ENCODE measurements at regions not wholly inside any gene's neighbourhood (a gene's known extent, or its start where the extent isn't known, plus 50 kb on each side); places are given as distances from the start of the nearest gene placed in this dataset.
A peak's percentile ranks its signal among the peaks of the same experiment; 100 is the strongest.

DNA sequence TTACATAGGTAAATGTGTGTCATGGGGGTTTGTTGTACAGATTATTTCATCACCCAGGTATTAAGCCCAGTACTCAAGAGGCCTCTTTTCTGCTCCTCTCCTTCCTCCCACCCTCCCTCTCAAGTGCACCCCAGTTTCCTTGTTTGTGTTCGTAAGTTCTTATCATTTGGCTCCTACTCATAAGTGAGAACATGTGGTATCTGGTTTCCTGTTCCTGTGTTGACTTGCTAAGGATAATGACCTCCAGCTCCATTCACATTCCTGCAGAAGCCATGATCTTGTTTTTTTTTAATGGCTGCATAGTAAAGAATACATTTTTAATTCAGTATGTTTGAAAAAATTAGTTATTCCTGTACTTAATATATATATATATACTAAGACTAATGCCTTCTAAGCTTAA is 107.7 kb downstream of the CLDN17 start:
- TF ChIP-seq, protein P1, sequence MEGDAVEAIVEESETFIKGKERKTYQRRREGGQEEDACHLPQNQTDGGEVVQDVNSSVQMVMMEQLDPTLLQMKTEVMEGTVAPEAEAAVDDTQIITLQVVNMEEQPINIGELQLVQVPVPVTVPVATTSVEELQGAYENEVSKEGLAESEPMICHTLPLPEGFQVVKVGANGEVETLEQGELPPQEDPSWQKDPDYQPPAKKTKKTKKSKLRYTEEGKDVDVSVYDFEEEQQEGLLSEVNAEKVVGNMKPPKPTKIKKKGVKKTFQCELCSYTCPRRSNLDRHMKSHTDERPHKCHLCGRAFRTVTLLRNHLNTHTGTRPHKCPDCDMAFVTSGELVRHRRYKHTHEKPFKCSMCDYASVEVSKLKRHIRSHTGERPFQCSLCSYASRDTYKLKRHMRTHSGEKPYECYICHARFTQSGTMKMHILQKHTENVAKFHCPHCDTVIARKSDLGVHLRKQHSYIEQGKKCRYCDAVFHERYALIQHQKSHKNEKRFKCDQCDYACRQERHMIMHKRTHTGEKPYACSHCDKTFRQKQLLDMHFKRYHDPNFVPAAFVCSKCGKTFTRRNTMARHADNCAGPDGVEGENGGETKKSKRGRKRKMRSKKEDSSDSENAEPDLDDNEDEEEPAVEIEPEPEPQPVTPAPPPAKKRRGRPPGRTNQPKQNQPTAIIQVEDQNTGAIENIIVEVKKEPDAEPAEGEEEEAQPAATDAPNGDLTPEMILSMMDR (IDR thresholded peaks at IDR 0.05; ENCODE audit: low read depth, low read length, missing control alignments): no peak
- no peak for DNase-seq (ENCODE audit: extremely low read depth, low read depth)
- no peak overlapping the region for H3K4me3 ChIP-seq (replicated peaks; ENCODE audit: low read depth, low read length)

DNA sequence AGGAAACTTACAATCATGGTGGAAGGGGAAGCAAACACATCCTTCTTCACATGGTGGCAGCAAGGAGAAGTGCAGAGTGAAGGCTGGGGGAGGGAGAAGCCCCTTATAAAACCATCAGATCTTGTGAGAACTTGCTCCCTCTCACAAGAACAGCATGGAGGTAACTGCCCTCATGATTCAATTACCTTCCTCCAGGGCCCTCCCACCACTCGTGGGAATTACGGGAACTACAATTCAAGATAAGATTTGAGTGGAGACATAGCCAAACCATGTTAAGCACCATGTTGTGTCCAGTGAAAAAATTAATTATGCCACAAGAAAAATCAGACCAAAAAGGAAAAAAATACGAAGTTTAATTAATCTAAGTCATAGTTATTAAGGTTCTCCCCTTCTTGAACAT is 109.5 kb downstream of the CLDN17 start:
- H3K4me3 ChIP-seq (replicated peaks; ENCODE audit: low read depth, low read length): no peak overlapping the region
- TF ChIP-seq, protein P1 (IDR thresholded peaks at IDR 0.05; ENCODE audit: low read depth, low read length, missing control alignments): no peak
- DNase-seq (ENCODE audit: extremely low read depth, low read depth): no peak

DNA sequence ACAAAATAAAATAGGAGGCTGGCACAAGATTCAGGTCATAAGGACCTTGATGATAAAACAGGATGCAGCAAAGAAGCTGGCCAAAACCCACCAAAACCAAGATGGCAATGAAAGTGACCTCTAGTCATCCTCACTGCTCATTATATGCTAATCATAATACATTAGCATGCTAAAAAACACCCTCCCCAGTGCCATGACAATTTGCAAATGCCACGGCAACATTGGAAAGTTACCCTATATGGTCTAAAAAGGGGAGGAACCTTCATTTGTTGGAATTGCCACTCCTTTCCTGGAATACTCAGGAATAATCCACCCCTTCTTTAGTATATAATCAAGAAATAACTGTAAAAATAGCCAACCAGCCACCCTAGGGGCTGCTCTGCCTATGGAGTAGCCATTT is 108.8 kb upstream of the GRIK1 start:
- no peak for DNase-seq (ENCODE audit: extremely low read depth, low read depth)
- TF ChIP-seq, protein P1 (IDR thresholded peaks at IDR 0.05; ENCODE audit: low read depth, low read length, missing control alignments): no peak
- no peak overlapping the region for H3K4me3 ChIP-seq (replicated peaks; ENCODE audit: low read depth, low read length)

DNA sequence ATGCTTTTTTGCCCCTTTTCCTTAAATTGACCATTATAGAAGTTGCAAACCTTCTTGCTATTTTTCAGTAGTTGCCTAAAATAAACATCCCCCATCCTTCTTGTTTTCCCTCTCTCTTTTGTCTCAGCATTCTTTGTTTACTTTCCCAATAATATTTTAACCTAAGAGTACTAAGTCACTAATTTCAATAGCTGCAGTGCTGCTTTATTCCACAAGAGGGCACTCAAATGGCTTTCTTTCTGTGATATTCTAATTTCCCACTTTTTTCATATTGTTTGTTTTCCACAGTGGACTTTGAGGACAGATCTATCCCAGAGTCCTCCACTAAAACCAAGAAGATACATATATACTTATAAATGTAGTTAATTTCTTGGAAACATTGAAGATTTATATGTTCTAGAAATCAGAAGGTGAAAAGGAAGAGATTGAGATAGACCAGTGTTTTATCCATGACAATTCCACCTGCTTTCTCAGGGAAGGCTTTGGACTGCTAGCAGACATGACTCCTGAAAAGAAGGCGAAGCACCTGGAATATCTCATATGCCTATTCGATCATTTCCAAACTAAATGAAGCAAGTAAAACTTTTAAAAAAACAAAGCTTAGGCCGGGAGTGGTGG is 104.8 kb upstream of the GRIK1 start:
- TF ChIP-seq, protein P1 (IDR thresholded peaks at IDR 0.05; ENCODE audit: low read depth, low read length, missing control alignments): peak; percentile 67
- peak; percentile 5 for DNase-seq (ENCODE audit: extremely low read depth, low read depth)
- H3K4me3 ChIP-seq (replicated peaks; ENCODE audit: low read depth, low read length): no peak overlapping the region

DNA sequence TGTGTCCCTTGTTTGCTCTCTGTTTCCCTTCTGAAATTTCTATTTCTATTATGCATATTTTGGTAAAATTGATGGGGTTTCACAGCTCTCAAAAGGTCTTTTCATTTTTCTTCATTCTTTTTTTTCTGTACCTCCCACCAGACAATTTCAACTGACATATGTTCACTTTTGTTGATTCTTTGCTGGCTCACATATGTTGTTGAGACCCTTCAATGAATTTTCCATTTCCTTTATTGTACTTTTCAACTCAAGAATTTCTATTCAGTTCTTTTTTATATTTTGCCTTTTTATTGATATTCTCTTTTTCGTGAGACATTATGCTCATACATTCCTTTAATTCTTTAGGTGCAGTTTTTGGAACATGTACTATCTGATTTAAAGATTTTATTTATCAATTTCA is 102.6 kb upstream of the GRIK1 start:
- H3K4me3 ChIP-seq (replicated peaks; ENCODE audit: low read depth, low read length): no peak overlapping the region
- TF ChIP-seq, protein P1 (IDR thresholded peaks at IDR 0.05; ENCODE audit: low read depth, low read length, missing control alignments): no peak
- DNase-seq (ENCODE audit: extremely low read depth, low read depth): no peak

DNA sequence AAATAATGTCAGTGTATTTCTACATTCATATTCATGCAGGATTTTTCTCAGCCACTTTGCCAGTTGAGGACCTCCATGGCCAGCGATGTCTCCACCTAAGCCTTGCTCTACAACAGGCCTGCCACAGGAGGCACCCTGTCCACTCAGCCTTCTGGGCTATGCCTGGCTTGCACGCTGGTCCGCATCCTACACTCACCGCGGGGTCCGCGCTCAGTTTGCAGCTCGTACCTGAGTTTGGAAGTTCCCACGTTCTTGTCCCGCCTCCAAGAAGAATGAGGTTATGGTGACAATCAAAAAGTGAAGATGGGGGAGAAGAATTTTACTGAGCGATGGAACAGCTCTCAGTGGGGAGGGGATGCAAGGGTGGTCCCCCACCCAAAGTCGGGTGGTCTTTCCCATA is 93.6 kb upstream of the GRIK1 start:
- no peak for DNase-seq (ENCODE audit: extremely low read depth, low read depth)
- TF ChIP-seq, protein P1 (IDR thresholded peaks at IDR 0.05; ENCODE audit: low read depth, low read length, missing control alignments): no peak
- no peak overlapping the region for H3K4me3 ChIP-seq (replicated peaks; ENCODE audit: low read depth, low read length)

DNA sequence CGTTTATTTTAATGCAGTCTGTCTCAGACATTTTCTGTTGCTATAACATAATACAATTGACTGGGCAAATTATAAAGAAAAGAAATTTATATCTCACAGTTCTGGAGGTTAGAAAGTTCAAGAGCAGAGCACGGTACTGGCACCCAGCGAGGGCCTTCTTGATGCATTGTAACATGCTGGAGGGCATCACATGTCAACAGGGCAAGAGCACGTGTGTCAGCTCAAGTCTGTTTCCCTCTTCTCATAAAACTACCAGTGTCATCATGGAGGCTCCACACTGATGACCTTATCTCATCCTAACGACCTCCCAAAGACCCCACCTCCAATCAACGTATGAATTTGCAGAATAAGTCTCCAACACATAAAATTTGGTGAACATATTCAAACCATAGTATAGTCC is 90.6 kb upstream of the GRIK1 start:
- DNase-seq (ENCODE audit: extremely low read depth, low read depth): no peak
- TF ChIP-seq, protein P1 (IDR thresholded peaks at IDR 0.05; ENCODE audit: low read depth, low read length, missing control alignments): no peak
- no peak overlapping the region for H3K4me3 ChIP-seq (replicated peaks; ENCODE audit: low read depth, low read length)

All from HFF-Myc (cell line).